Activated CD4-positive, alpha-beta T cell treated with anti-CD3 and anti-CD28 coated beads, Interleukin-2, amount 10 ng/mL, durations not matched to agents 24 days and 14 days (primary cell): ENCODE measurements at regions not wholly inside any gene's neighbourhood (a gene's known extent, or its start where the extent isn't known, plus 50 kb on each side); places are given as distances from the start of the nearest gene placed in this dataset.
"Not testable (repeated sequence)": the region's sequence is repeated elsewhere in the genome, so short reads cannot be mapped to it uniquely, and the experiment has no call there.

Experiments used
- DNase-seq: peaks from one replicate; pipeline ENCODE4 v3.0.0; 2022
- H3K27ac Mint-ChIP-seq: one replicate; pipeline ENCODE4 v1.8.0; 2022; ENCODE audit warnings: mild to moderate bottlenecking, mixed read lengths
- H3K27me3 Mint-ChIP-seq: one replicate; pipeline ENCODE4 v1.8.0; 2022; ENCODE audit warnings: mixed read lengths
- H3K36me3 Mint-ChIP-seq: one replicate; pipeline ENCODE4 v1.8.0; 2022; ENCODE audit warnings: low read depth, mild to moderate bottlenecking, mixed read lengths
- H3K4me1 Mint-ChIP-seq: one replicate; pipeline ENCODE4 v1.8.0; 2021; ENCODE audit warnings: mixed read lengths
- H3K4me3 Mint-ChIP-seq: one replicate; pipeline ENCODE4 v1.8.0; 2022; ENCODE audit warnings: mild to moderate bottlenecking, moderate library complexity, mixed read lengths
- H3K9me3 Mint-ChIP-seq: one replicate; pipeline ENCODE4 v1.8.0; 2021; ENCODE audit warnings: mixed read lengths
- intact Hi-C: fragments of 100-400 bp; cut with micrococcal nuclease; formaldehyde crosslinking; loops from one replicate; pipeline ENCODE4 v1.15.1; 2023

DNA sequence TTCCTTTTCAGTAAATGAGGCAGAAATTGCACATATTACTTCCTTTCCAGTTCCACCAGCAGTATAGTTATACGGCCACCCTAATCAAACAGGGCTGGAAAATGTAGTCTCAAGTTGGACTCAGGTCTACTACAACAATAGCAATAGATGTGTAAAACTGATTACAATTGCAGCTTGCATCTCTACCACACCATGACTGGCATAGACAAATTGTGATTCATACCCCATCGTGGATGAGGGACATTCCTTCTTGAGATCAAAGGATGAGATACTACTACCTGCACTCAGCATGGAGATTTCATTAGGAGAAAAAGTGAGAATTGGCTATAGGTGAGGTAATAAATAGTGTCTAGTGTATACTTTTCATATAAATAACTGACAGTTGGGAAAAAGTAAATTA lies 1220.8 kb downstream of the TYW1 start:
- Mint-ChIP-seq H3K27ac (no peak overlapping the region), H3K9me3 (peaks cover 14% of the 10 kb centered on the region), H3K27me3 (no peaks in the 10 kb centered on the region), H3K4me3 (no peak overlapping the region), H3K4me1 (no peaks in the 10 kb centered on the region), H3K36me3 (peaks cover 2% of the 10 kb centered on the region)
- intact Hi-C loops: no loop called here
- no peak for DNase-seq

DNA sequence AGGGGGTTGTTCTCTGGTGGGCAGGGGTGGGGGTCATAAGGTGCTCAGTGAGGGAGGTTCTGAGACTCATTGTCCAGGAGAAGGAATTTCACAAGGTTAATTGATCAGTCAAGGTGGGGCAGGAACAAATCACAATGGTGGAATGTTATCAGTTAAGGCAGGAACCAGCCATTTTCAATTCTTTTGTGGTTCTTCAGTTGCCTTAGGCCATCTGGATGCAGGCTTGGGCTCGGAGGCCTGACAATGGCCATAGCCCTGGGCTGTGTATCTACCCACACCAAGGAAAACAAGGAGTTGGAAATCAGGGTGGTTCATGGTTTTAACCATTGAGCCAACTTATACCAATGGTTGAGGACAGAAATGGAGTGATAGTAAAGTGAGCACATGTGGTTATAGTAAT lies 1221.8 kb downstream of the TYW1 start:
- H3K27ac Mint-ChIP-seq: no peak overlapping the region
- peaks cover 2% of the 10 kb centered on the region for H3K36me3 Mint-ChIP-seq
- no peak overlapping the region for H3K4me3 Mint-ChIP-seq
- peaks cover 13% of the 10 kb centered on the region for H3K9me3 Mint-ChIP-seq
- no peaks in the 10 kb centered on the region for H3K27me3 Mint-ChIP-seq
- no peaks in the 10 kb centered on the region for H3K4me1 Mint-ChIP-seq
- intact Hi-C loops: no loop called here
- DNase-seq: no peak

DNA sequence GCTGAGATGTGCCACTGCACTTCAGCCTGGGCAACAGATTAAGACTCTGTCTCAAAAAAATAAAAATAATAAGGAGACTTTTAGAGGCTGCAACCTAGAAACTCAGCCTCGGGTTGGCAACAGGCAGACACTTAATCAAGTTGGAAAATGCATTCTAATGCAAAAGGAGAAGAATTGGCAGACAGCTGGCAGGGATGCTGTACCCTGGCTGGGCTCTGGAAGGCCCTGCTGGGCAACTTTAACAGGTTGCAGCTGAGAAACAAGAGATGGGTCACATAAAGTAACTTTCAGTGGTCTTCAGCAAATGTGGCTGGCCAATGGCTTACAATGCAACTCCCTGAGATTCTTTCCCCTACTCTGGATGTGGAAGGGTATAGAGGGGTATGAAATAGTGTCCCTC lies 1225.7 kb downstream of the TYW1 start:
- Mint-ChIP-seq H3K36me3 (peaks cover 2% of the 10 kb centered on the region), H3K27ac (no peak overlapping the region), H3K9me3 (peaks cover 17% of the 10 kb centered on the region), H3K4me1 (no peaks in the 10 kb centered on the region), H3K27me3 (no peaks in the 10 kb centered on the region), H3K4me3 (no peak overlapping the region)
- no peak for DNase-seq
- intact Hi-C loops: no loop called here

DNA sequence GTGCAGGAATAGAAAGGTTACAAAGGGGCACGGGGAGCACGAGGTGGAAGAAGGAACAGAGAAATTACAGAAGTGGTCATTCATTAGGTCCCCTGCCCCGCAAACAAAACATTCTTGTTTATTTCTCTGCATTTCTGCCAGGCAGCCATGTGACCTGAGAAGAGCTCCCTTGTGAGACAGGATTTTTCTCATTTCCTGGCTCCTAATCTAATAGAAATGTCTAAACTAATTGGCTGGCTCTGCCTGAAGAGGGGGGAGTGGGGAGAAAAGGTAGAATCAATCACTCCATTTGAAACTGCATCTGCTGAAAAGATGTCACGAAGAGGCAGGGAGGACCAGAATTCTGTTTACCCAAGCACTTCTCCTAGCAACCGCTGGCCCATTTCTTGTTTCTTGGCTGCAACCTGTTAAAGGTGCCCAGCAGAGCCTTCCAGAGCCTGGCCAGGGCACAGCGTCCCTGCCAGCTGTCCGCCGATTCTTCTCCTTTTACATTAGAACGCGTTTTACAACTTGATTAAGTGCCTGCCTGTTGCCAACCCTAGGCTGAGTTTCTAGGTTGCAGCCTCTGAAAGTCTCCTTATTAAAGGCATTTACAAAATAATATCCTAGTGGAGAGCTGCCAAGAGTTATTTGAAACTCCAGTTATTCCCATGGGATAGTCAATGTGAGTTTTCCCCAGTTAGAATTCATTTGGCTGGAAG lies 1227.6 kb downstream of the TYW1 start:
- Mint-ChIP-seq H3K27ac (no peak overlapping the region), H3K4me3 (no peak overlapping the region), H3K9me3 (peaks cover 10% of the 10 kb centered on the region), H3K36me3 (no peaks in the 10 kb centered on the region), H3K4me1 (no peaks in the 10 kb centered on the region), H3K27me3 (no peaks in the 10 kb centered on the region)
- DNase-seq: no peak
- intact Hi-C loops: no loop called here

DNA sequence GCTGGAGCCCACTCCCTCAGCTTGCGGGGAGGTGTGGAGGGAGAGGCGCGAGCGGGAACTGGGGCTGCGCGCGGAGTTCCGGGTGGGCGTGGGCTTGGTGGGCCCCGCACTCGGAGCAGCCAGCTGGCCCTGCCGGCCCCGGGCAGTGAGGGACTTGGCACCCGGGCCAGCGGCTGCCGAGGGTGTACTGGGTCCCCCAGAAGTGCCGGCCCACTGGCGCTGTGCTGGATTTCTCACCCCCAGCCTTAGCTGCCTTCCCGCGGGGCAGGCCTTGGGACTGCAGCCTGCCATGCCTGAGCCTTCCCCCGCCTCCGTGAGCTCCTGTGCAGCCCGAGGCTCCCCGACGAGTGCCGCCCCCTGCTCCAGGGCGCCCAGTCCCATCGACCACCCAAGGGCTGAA lies 1234.4 kb downstream of the TYW1 start:
- H3K9me3 Mint-ChIP-seq: peaks cover 18% of the 10 kb centered on the region
- H3K36me3 Mint-ChIP-seq, intact Hi-C loops, H3K27me3 Mint-ChIP-seq, H3K4me1 Mint-ChIP-seq, H3K4me3 Mint-ChIP-seq, DNase-seq, H3K27ac Mint-ChIP-seq: not testable (repeated sequence)

DNA sequence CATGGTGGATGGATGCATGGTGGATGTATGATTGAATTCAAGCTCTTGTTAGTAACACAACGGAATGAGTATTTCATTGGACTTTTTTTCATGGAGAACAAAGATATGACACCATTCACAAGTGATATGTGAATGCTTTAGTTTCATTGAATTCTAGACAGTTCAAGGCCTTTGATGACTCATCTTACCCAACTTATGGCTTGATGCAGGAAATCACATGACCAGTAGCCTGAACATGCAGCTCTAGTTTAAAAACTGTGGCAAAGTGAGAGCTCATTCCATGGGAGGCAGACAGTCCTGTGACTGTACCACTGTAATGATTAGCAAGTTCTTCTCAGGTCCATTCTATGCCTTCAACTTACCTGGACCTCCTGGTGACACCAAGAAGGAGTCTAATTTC lies 1239.3 kb downstream of the TYW1 start:
- Mint-ChIP-seq H3K27me3 (no peaks in the 10 kb centered on the region), H3K9me3 (peaks cover 17% of the 10 kb centered on the region)

DNA sequence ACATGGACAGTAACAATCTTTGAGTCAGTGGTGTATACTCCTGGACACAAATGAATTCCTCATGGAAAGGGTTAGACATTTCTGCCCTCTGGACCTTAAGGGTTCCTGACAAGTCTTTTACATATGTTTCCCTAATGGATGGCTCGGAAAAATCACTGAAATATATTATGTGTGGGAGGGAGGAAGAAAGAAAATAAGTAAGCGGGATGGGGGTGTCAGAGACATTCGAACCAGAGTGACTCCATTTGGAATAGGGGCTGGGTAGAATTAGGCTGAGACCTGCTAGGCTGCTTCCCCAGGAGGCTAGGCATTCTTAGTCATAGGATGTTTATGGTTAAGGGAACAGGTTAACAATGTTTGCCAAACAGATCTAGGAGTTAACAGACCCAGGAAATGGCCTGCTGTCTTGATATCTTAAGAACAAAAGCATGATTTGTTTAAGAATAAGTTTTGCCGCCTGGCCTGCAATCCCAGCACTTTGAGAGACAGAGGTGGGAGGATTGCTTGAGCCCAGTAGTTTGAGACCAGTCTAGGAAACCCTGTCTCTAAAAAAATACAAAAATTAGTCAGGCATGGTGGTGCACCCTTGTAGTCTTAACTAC lies 1241.7 kb downstream of the TYW1 start:
- peaks cover 29% of the 10 kb centered on the region for H3K9me3 Mint-ChIP-seq
- H3K4me3 Mint-ChIP-seq: no peak overlapping the region
- no peaks in the 10 kb centered on the region for H3K36me3 Mint-ChIP-seq
- intact Hi-C loops: no loop called here
- no peak overlapping the region for H3K27ac Mint-ChIP-seq
- no peaks in the 10 kb centered on the region for H3K27me3 Mint-ChIP-seq
- no peaks in the 10 kb centered on the region for H3K4me1 Mint-ChIP-seq
- DNase-seq: no peak

More for the DNA sequence above, 1239.3 kb downstream of the TYW1 start:
- Mint-ChIP-seq H3K4me3 (no peak overlapping the region), H3K4me1 (no peaks in the 10 kb centered on the region), H3K36me3 (no peaks in the 10 kb centered on the region), H3K27ac (no peak overlapping the region)
- no peak for DNase-seq
- intact Hi-C loops: no loop called here

DNA sequence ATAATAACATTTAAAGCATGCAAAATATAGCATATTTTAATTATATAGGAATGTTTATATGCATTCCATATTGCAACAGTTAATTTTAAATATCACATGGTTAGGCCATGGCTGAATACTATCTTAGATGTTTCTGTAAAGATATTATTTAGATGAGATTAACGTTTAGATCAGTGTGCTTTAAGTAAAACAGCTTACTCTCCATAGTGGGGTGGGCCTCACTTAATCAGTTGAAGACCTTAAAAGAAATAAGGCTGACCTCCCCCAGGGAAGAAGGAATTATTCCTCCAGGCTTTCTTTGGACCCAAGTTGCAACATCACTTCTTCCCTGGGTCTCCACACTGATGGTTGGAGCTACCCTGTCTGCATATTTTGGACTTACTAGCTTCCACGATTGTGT lies 1246.5 kb downstream of the TYW1 start:
- Mint-ChIP-seq H3K27me3 (no peaks in the 10 kb centered on the region), H3K9me3 (peaks cover 21% of the 10 kb centered on the region), H3K27ac (no peak overlapping the region), H3K4me1 (no peaks in the 10 kb centered on the region), H3K4me3 (no peak overlapping the region), H3K36me3 (no peaks in the 10 kb centered on the region)
- intact Hi-C loops: no loop called here
- DNase-seq: no peak

DNA sequence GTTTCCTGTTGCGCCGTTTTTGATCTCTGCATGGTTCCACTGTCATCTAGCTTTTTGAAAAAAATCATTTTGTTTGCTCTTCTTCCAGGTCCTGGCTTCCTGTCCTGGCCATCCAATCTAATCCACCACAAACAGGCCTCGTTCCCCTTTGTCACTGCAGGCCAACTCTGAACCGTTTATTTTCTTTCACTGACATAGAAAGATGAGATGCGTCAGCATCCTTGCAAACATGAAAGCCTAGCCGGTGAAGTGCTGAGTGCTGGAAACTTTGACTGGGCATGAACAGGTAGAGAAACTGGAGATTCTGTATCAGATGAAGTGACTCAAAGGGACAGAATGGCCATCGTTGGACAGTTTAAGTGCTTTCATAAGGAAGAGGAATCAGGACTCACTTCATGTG lies 1247.8 kb downstream of the TYW1 start:
- Mint-ChIP-seq H3K4me1 (no peaks in the 10 kb centered on the region), H3K27ac (no peak overlapping the region), H3K27me3 (no peaks in the 10 kb centered on the region), H3K9me3 (peaks cover 24% of the 10 kb centered on the region), H3K4me3 (no peak overlapping the region), H3K36me3 (no peaks in the 10 kb centered on the region)
- no peak for DNase-seq
- intact Hi-C loops: no loop called here

DNA sequence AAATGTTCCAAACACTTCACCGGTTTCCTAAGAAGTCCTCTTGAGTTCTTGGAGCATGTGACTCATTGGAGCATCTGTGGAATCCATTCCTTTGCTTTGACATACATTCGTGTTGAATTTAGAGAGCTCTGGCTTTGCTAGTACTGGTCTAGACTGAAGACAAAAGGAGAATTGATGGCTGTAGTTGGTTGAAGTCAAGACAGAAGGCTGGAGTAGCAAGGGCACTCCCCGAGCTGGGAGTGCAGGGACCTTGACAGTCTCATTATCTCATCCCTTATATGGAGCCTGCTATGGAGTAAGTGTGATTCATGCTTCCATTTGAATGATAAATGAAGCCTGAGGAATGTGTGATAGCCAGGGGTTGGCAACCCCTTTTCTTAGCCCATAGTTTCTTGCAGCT lies 1249.1 kb downstream of the TYW1 start:
- intact Hi-C loops: no loop called here
- Mint-ChIP-seq H3K4me1 (no peaks in the 10 kb centered on the region), H3K4me3 (no peak overlapping the region), H3K27ac (no peak overlapping the region), H3K36me3 (no peaks in the 10 kb centered on the region), H3K27me3 (no peaks in the 10 kb centered on the region), H3K9me3 (peaks cover 27% of the 10 kb centered on the region)
- no peak for DNase-seq

DNA sequence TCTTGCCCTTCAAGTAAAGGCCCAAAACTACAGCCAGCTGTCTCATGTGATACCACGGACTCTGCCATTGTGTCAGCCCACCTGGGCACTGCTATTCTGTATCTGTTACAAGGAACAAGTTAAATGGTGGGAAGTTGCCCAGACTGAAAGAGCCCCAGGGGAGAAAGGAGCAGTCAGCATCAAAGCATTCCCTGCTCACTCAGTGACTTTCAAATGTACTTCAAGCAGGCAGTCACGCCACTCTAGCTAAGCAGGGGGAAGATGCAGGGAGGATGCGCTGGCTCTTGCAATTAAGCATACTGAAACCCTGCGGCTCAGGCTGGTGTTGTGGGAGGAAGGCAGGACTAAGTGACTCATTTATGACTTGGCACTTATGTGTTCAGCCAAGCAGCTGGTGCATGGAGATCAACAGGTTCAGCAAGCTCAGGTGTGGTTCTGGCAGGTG lies 1249.6 kb downstream of the TYW1 start:
- no peaks in the 10 kb centered on the region for H3K27me3 Mint-ChIP-seq
- H3K36me3 Mint-ChIP-seq: no peaks in the 10 kb centered on the region
- DNase-seq: no peak
- peaks cover 24% of the 10 kb centered on the region for H3K9me3 Mint-ChIP-seq
- intact Hi-C loops: no loop called here
- H3K27ac Mint-ChIP-seq: no peak overlapping the region
- H3K4me3 Mint-ChIP-seq: no peak overlapping the region
- H3K4me1 Mint-ChIP-seq: no peaks in the 10 kb centered on the region

DNA sequence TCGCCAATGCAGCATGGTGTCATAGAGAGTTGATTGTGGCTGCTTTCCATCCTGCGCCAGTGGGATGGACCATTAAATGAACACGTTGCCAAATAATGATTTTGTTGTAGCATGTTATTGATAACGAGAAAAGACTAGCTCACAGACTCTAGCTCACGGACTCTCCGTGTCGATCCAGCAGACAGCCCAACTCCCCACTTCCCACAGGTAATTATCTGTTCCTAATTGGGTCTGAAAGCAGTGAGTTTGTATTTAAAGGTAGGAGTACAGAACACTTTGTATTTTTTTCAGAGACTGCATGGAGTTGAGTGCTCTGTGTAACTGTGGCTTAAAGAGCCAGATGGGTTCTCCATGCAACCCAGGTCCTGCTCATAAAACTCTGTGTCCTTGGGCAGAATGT lies 1250.5 kb downstream of the TYW1 start:
- Mint-ChIP-seq H3K9me3 (peaks cover 20% of the 10 kb centered on the region), H3K36me3 (no peaks in the 10 kb centered on the region), H3K27me3 (no peaks in the 10 kb centered on the region), H3K4me1 (no peaks in the 10 kb centered on the region), H3K27ac (no peak overlapping the region), H3K4me3 (no peak overlapping the region)
- intact Hi-C loops: no loop called here
- no peak for DNase-seq

DNA sequence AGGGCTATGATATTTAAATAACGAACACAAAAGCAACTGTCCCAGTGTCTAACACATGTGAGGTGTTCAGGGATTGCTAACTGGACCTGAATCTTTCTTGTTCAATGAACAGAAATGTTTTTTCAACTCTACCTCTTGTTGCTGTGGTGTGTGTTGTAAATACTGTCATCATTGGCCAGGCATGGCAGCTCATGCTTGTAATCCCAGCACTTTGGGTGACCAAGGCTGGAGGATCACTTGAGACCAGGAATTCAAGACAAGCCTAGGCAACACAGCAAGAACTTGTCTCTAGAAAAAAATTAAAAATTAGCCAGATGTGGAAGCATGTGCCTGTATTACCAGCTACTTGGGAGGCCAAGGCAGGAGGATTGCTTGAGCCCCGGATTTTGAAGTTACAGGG lies 1250.9 kb downstream of the TYW1 start:
- no peaks in the 10 kb centered on the region for H3K27me3 Mint-ChIP-seq
- no peaks in the 10 kb centered on the region for H3K4me1 Mint-ChIP-seq
- no peak overlapping the region for H3K4me3 Mint-ChIP-seq
- peaks cover 16% of the 10 kb centered on the region for H3K9me3 Mint-ChIP-seq
- DNase-seq: no peak
- no peaks in the 10 kb centered on the region for H3K36me3 Mint-ChIP-seq
- H3K27ac Mint-ChIP-seq: no peak overlapping the region
- intact Hi-C loops: no loop called here

DNA sequence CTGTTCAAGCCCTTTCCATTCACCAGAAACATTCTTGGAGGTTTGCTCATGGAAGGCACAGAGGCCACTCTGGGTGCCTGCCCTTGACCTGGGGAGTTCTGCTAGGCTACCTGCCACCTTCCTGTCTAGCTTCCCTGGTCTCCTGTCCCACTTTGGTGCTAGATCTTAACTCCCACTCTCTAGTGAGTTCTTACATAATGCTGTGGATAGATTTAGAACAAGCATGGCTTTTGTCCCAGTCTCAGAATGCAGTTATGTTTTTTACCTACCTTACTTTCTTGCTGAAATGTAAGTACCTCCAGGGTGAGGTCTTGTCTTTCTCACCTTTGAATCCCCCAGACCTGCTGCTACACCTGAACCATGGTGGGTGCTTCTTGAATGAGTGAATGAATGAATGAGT lies 1252.3 kb downstream of the TYW1 start:
- H3K9me3 Mint-ChIP-seq: peaks cover 14% of the 10 kb centered on the region
- H3K27me3 Mint-ChIP-seq: no peaks in the 10 kb centered on the region
- no peak overlapping the region for H3K4me3 Mint-ChIP-seq
- H3K27ac Mint-ChIP-seq: no peak overlapping the region
- H3K36me3 Mint-ChIP-seq: no peaks in the 10 kb centered on the region
- intact Hi-C loops: no loop called here
- no peaks in the 10 kb centered on the region for H3K4me1 Mint-ChIP-seq
- DNase-seq: no peak

DNA sequence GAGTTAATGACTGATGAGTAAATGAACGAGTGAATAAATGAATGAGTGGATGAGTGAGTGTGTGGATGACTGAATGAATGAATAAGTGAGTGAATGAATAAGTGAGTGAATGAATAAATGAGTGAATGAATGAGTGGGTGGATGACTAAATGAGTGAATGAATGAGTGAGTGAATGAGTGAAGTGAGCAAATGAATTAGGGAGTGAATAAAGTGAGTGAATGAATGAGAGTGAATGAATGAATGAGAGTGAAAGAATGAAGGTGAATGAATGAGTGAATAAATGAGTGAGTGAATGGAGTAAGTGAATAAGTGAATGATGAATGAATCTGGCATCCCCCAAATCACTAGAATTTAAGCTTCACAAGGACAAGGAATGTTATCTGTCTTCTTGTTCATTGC lies 1253.0 kb downstream of the TYW1 start:
- Mint-ChIP-seq H3K9me3 (peaks cover 14% of the 10 kb centered on the region), H3K4me3 (no peak overlapping the region), H3K27ac (no peak overlapping the region), H3K4me1 (no peaks in the 10 kb centered on the region), H3K27me3 (no peaks in the 10 kb centered on the region), H3K36me3 (no peaks in the 10 kb centered on the region)
- intact Hi-C loops: no loop called here
- no peak for DNase-seq
